ENCODE measurements at regions not wholly inside any gene's neighbourhood (a gene's known extent, or its start where the extent isn't known, plus 50 kb on each side); places are given as distances from the start of the nearest gene placed in this dataset.

DNA sequence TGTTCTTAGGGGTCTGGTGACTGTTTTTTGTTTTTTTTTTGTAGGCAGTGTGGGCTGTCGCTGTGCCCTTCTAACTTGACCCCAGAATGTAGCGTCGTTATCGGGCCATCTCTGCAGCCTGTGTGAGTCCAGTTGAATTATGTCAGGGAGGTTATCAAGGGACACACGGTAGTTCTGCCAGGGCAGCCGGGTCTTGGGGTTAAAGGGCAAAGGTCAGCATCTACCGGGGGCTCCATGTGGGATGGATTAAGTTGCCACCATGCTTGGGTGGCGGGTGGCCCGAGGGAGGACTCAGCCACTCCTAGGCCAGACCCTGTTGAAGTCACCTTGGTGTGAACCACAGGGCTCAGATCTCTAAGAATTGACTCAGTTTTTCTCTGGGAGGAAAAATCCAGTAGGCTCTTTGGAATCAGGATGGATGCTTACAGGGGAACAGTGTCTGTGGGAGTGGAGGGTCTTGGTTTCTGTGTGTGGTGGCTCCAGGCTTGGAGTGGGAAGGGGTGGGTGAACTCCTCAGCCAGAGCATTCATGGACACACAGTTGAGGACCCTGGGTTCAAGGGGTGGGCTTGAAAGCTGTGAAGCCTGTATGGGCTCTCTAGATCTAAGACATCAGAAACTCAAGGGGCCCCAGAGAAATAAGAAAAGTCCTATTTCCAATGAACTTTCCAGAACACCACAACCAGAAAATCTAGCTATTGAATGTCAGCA is 191.7 kb downstream of the IRF8 start:
- TF ChIP-seq, protein P1, sequence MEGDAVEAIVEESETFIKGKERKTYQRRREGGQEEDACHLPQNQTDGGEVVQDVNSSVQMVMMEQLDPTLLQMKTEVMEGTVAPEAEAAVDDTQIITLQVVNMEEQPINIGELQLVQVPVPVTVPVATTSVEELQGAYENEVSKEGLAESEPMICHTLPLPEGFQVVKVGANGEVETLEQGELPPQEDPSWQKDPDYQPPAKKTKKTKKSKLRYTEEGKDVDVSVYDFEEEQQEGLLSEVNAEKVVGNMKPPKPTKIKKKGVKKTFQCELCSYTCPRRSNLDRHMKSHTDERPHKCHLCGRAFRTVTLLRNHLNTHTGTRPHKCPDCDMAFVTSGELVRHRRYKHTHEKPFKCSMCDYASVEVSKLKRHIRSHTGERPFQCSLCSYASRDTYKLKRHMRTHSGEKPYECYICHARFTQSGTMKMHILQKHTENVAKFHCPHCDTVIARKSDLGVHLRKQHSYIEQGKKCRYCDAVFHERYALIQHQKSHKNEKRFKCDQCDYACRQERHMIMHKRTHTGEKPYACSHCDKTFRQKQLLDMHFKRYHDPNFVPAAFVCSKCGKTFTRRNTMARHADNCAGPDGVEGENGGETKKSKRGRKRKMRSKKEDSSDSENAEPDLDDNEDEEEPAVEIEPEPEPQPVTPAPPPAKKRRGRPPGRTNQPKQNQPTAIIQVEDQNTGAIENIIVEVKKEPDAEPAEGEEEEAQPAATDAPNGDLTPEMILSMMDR (conservative IDR thresholded peaks at IDR 0.05 in 1 of 2, IDR thresholded peaks at IDR 0.05 in 1 of 2; ENCODE audit: extremely low read depth in 1 of 2, insufficient read depth in 1 of 2, low read depth in 1 of 2, low read length in 2 of 2), result no peak
- no peak for TF ChIP-seq EZH2 (IDR thresholded peaks at IDR 0.05; ENCODE audit: borderline replicate concordance, low read length)
